Hepatocyte (in vitro differentiated cells): ENCODE measurements at regions not wholly inside any gene's neighbourhood (a gene's known extent, or its start where the extent isn't known, plus 50 kb on each side); places are given as distances from the start of the nearest gene placed in this dataset.

ENCODE experiments used
- CTCF ChIP-seq: fragments of 200-600 bp; sonication (generic); IDR thresholded peaks from 2 replicates; pipeline ENCODE4 v1.5.1; 2016; ENCODE audit warnings: antibody characterized with exemption, mild to moderate bottlenecking; ENCODE audit not compliant: poor library complexity
- EZH2 ChIP-seq: fragments of 200-600 bp; sonication (generic); IDR thresholded peaks from 2 replicates; pipeline ENCODE4 v1.6.1; 2016; ENCODE audit warnings: antibody characterized with exemption, mild to moderate bottlenecking, borderline replicate concordance

- TF ChIP-seq EZH2 = no peak
- no peak for TF ChIP-seq CTCF
These were observed 83.7 kb upstream of the DNAH5 start for GRCh38 chr5:14028188-14028587.
